Brain microvascular endothelial cell (primary cell): ENCODE measurements at regions not wholly inside any gene's neighbourhood (a gene's known extent, or its start where the extent isn't known, plus 50 kb on each side); places are given as distances from the start of the nearest gene placed in this dataset.

ENCODE experiments used
- DNase-seq: peaks from one replicate; pipeline ENCODE4 v3.0.0-alpha.2; 2020
- H3K27ac ChIP-seq: fragments of 250-450 bp; sonication (Bioruptor Pico); 2 replicates; pipeline ENCODE4 v1.5.1; 2020; ENCODE audit warnings: mild to moderate bottlenecking, moderate library complexity
- H3K27me3 ChIP-seq: fragments of 250-450 bp; sonication (Bioruptor Pico); replicated peaks from 2 replicates; pipeline ENCODE4 v1.5.1; 2020; ENCODE audit warnings: mild to moderate bottlenecking
- H3K36me3 ChIP-seq: fragments of 250-450 bp; sonication (Bioruptor Pico); replicated peaks from 2 replicates; pipeline ENCODE4 v1.5.1; 2020; ENCODE audit warnings: mild to moderate bottlenecking
- H3K4me3 ChIP-seq: 2 replicates; pipeline ENCODE4 v1.5.1; 2011; ENCODE audit warnings: low read depth, mild to moderate bottlenecking, control low read depth, low read length, moderate library complexity
- in situ Hi-C: cut with HindIII; loops from 2 replicates; pipeline ENCODE4 v1.10.0; 2017; ENCODE audit warnings: low sequenced_read_pairs, low pct_ligation_motif_present
- TF ChIP-seq, protein P1 (sequence below): IDR thresholded peaks from 2 replicates; pipeline ENCODE4 v1.5.1; 2011; ENCODE audit warnings: low read depth, mild to moderate bottlenecking, moderate library complexity, low read length, control low read depth, inconsistent platforms; ENCODE audit errors: missing control alignments

GRCh38 chr4:177235026-177235425, 74.6 kb upstream of the NEIL3 start:
- no peak overlapping the region for H3K4me3 ChIP-seq
- H3K27me3 ChIP-seq, result no peaks in the 10 kb centered on the region
- H3K36me3 ChIP-seq, result no peaks in the 10 kb centered on the region
- in situ Hi-C loops, result no loop called here
- peak; percentile 25 for DNase-seq
- TF ChIP-seq, protein P1, sequence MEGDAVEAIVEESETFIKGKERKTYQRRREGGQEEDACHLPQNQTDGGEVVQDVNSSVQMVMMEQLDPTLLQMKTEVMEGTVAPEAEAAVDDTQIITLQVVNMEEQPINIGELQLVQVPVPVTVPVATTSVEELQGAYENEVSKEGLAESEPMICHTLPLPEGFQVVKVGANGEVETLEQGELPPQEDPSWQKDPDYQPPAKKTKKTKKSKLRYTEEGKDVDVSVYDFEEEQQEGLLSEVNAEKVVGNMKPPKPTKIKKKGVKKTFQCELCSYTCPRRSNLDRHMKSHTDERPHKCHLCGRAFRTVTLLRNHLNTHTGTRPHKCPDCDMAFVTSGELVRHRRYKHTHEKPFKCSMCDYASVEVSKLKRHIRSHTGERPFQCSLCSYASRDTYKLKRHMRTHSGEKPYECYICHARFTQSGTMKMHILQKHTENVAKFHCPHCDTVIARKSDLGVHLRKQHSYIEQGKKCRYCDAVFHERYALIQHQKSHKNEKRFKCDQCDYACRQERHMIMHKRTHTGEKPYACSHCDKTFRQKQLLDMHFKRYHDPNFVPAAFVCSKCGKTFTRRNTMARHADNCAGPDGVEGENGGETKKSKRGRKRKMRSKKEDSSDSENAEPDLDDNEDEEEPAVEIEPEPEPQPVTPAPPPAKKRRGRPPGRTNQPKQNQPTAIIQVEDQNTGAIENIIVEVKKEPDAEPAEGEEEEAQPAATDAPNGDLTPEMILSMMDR, result no peak
- no peak overlapping the region for H3K27ac ChIP-seq

GRCh38 chr4:177236886-177237285, 72.8 kb upstream of the NEIL3 start:
- Histone ChIP-seq H3K27ac (no peak overlapping the region), H3K27me3 (no peaks in the 10 kb centered on the region), H3K4me3 (no peak overlapping the region), H3K36me3 (no peaks in the 10 kb centered on the region)
- DNase-seq, result no peak
- TF ChIP-seq, protein P1, result no peak
- in situ Hi-C loops, result no loop called here

- Histone ChIP-seq H3K4me3 (no peak overlapping the region), H3K27ac (no peak overlapping the region), H3K36me3 (no peaks in the 10 kb centered on the region), H3K27me3 (no peaks in the 10 kb centered on the region)
- in situ Hi-C loops, result no loop called here
- TF ChIP-seq, protein P1, result no peak
- no peak for DNase-seq
Measured at GRCh38 chr4:177237291-177237690, 72.4 kb upstream of the NEIL3 start.

GRCh38 chr4:177239477-177239876, 70.2 kb upstream of the NEIL3 start:
- DNase-seq, result no peak
- TF ChIP-seq, protein P1, result no peak
- in situ Hi-C loops, result no loop called here
- H3K4me3 ChIP-seq, result no peak overlapping the region
- no peak overlapping the region for H3K27ac ChIP-seq
- no peaks in the 10 kb centered on the region for H3K27me3 ChIP-seq
- H3K36me3 ChIP-seq, result no peaks in the 10 kb centered on the region

DNA sequence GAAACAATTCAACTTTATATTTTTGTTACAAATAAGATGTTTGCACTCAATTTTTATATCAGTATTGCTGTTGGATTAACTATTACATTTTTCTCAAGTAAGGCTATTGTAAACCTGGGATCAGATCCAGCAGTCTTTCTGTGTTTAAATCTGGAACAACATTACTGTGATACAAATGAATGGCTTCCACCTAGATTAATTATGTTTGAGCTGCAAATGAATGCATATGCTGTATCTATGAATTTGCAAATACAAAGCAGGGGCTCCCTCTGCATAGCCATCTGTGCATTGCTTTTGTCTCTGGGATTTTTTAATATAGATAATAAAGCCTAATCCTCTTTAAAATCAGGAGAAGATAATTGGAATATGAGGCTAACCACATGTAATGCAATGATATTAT, 69.8 kb upstream of the NEIL3 start:
- Histone ChIP-seq H3K4me3 (no peak overlapping the region), H3K36me3 (no peaks in the 10 kb centered on the region), H3K27ac (no peak overlapping the region), H3K27me3 (no peaks in the 10 kb centered on the region)
- TF ChIP-seq, protein P1, result no peak
- no peak for DNase-seq
- in situ Hi-C loops, result no loop called here

DNA sequence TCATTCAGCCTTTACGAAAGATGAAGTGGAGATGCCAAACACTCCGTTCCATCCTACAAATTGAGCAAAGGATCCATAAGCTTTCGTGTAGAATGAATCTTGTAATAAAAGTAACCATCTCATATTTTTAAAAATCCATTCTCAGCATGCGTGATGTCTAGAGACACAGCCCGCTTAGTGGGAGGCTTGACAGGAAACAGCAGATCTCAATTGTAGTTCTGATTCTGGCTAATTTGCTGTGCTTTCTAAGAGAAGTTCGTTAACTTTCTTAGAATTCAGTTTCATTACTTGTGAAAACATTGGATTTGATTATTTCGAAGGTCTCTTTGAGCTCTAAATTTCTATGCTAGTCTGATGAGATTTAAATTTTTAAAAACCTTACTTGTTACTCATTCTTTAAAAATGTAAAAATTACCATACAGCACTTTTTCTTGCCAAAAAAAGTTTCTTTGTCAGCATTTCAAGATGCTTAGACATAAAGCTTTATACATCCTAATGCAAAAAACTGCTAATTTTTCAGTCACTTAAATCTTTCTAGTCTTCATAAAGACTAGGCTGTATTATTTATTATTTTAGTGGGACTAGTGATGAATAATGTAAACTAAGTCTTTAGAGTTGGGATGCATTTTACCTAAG, 66.9 kb upstream of the NEIL3 start:
- DNase-seq, result no peak
- Histone ChIP-seq H3K27ac (no peak overlapping the region), H3K36me3 (no peaks in the 10 kb centered on the region), H3K27me3 (no peaks in the 10 kb centered on the region), H3K4me3 (no peak overlapping the region)
- TF ChIP-seq, protein P1, result no peak
- in situ Hi-C loops, result no loop called here
